Neural progenitor cell (in vitro differentiated cells): ENCODE measurements at regions not wholly inside any gene's neighbourhood (a gene's known extent, or its start where the extent isn't known, plus 50 kb on each side); places are given as distances from the start of the nearest gene placed in this dataset.

Experiments
- DNase-seq: peaks from one replicate; pipeline ENCODE4 v3.0.0-alpha.2; 2016; ENCODE audit warnings: low spot score
- H2AFZ ChIP-seq: fragments of 200-600 bp; sonication (generic); replicated peaks from 2 replicates; pipeline ENCODE4 v1.6.1; 2016; ENCODE audit warnings: antibody characterized with exemption
- H3F3A ChIP-seq: fragments of 200-600 bp; sonication (generic); 2 replicates; pipeline ENCODE4 v1.6.1; 2016; ENCODE audit warnings: antibody characterized with exemption, low read depth
- H3K27ac ChIP-seq: fragments of 200-600 bp; sonication (generic); 2 replicates; pipeline ENCODE4 v1.5.1; 2016; ENCODE audit warnings: mild to moderate bottlenecking
- H3K27me3 ChIP-seq: fragments of 200-600 bp; sonication (generic); 2 replicates; pipeline ENCODE4 v1.6.1; 2016; ENCODE audit warnings: mild to moderate bottlenecking, moderate library complexity
- H3K36me3 ChIP-seq: fragments of 200-600 bp; sonication (generic); 2 replicates; pipeline ENCODE4 v1.5.1; 2016
- H3K4me1 ChIP-seq: fragments of 200-600 bp; sonication (generic); 2 replicates; pipeline ENCODE4 v1.6.1; 2016; ENCODE audit warnings: mixed run types
- H3K4me2 ChIP-seq: fragments of 200-600 bp; sonication (generic); 2 replicates; pipeline ENCODE4 v1.6.1; 2016
- H3K4me3 ChIP-seq: fragments of 200-600 bp; sonication (generic); 2 replicates; pipeline ENCODE4 v1.5.1; 2016
- H3K79me2 ChIP-seq: fragments of 200-600 bp; sonication (generic); 2 replicates; pipeline ENCODE4 v1.6.1; 2016; ENCODE audit warnings: low read depth
- H3K9ac ChIP-seq: fragments of 200-600 bp; sonication (generic); 2 replicates; pipeline ENCODE4 v1.6.1; 2016
- H3K9me3 ChIP-seq: fragments of 200-600 bp; sonication (generic); 2 replicates; pipeline ENCODE4 v1.5.1; 2016; ENCODE audit warnings: low read depth
- H4K20me1 ChIP-seq: fragments of 200-600 bp; sonication (generic); 2 replicates; pipeline ENCODE4 v1.6.1; 2016; ENCODE audit warnings: low read depth
- H3K27ac Mint-ChIP-seq: 3 replicates; pipeline ENCODE4 v1.8.0; 2021; ENCODE audit warnings: mixed read lengths
- H3K27me3 Mint-ChIP-seq: 2 replicates; pipeline ENCODE4 v1.8.0; 2022; ENCODE audit warnings: low read depth, mild to moderate bottlenecking, inconsistent platforms, moderate library complexity, mixed read lengths; ENCODE audit not compliant: insufficient read depth
- H3K36me3 Mint-ChIP-seq: 3 replicates; pipeline ENCODE4 v1.8.0; 2021; ENCODE audit warnings: mixed read lengths
- H3K4me1 Mint-ChIP-seq: 3 replicates; pipeline ENCODE4 v1.8.0; 2021; ENCODE audit warnings: mixed read lengths
- H3K4me3 Mint-ChIP-seq: 3 replicates; pipeline ENCODE4 v1.8.0; 2021; ENCODE audit warnings: mild to moderate bottlenecking, moderate library complexity, mixed read lengths
- H3K9me3 Mint-ChIP-seq: 3 replicates; pipeline ENCODE4 v1.8.0; 2020; ENCODE audit warnings: mixed read lengths
- CTCF ChIP-seq: fragments of 200-600 bp; sonication (generic); IDR thresholded peaks from 2 replicates; pipeline ENCODE4 v1.5.1; 2017; ENCODE audit warnings: antibody characterized with exemption, mild to moderate bottlenecking
- EZH2 ChIP-seq: fragments of 200-600 bp; sonication (generic); IDR thresholded peaks from 2 replicates; pipeline ENCODE4 v1.6.1; 2017; ENCODE audit warnings: antibody characterized with exemption, mild to moderate bottlenecking, moderate library complexity
- EZH2phosphoT487 ChIP-seq: fragments of 200-600 bp; sonication (generic); IDR thresholded peaks from 2 replicates; pipeline ENCODE4 v1.6.1; 2017; ENCODE audit warnings: antibody characterized with exemption

GRCh38 chr3:11924518-11924917 lies 77.8 kb upstream of the TAMM41 start:
- peaks cover 13% of the 10 kb centered on the region for H3K4me1 ChIP-seq
- H2AFZ ChIP-seq = peak overlapping the region; percentile 98
- no peak overlapping the region for H3K4me2 ChIP-seq
- Mint-ChIP-seq H3K4me1 (peaks cover 7% of the 10 kb centered on the region), H3K36me3 (no peaks in the 10 kb centered on the region), H3K27ac (no peak overlapping the region), H3K27me3 (no peaks in the 10 kb centered on the region), H3K4me3 (no peak overlapping the region), H3K9me3 (no peaks in the 10 kb centered on the region)
- no peaks in the 10 kb centered on the region for H3K79me2 ChIP-seq
- no peak overlapping the region for H3K9ac ChIP-seq
- no peak overlapping the region for H3K27ac ChIP-seq
- H4K20me1 ChIP-seq = no peaks in the 10 kb centered on the region
- no peaks in the 10 kb centered on the region for H3K9me3 ChIP-seq
- TF ChIP-seq CTCF (no peak), EZH2 (no peak), EZH2phosphoT487 (no peak)
- no peaks in the 10 kb centered on the region for H3K36me3 ChIP-seq
- H3K4me3 ChIP-seq = no peak overlapping the region
- no peak for DNase-seq
- no peaks in the 10 kb centered on the region for H3K27me3 ChIP-seq
- peaks cover 4% of the 10 kb centered on the region for H3F3A ChIP-seq

GRCh38 chr3:11928381-11928780 lies 75.8 kb upstream of the SYN2 start:
- Histone ChIP-seq H3K79me2 (no peaks in the 10 kb centered on the region), H3K36me3 (no peaks in the 10 kb centered on the region), H3K4me1 (peaks cover 9% of the 10 kb centered on the region), H3K4me2 (no peak overlapping the region), H3F3A (no peaks in the 10 kb centered on the region), H3K9ac (no peak overlapping the region), H3K9me3 (no peaks in the 10 kb centered on the region), H2AFZ (no peak overlapping the region), H4K20me1 (no peaks in the 10 kb centered on the region), H3K27ac (no peak overlapping the region), H3K27me3 (no peaks in the 10 kb centered on the region), H3K4me3 (no peak overlapping the region)
- H3K4me3 Mint-ChIP-seq = no peak overlapping the region
- TF ChIP-seq EZH2phosphoT487 (no peak), EZH2 (no peak), CTCF (no peak)
- H3K27me3 Mint-ChIP-seq = no peaks in the 10 kb centered on the region
- H3K36me3 Mint-ChIP-seq = no peaks in the 10 kb centered on the region
- H3K27ac Mint-ChIP-seq = no peak overlapping the region
- H3K4me1 Mint-ChIP-seq = peaks cover 5% of the 10 kb centered on the region
- DNase-seq = no peak
- H3K9me3 Mint-ChIP-seq = no peaks in the 10 kb centered on the region

GRCh38 chr3:11929531-11929930 lies 74.7 kb upstream of the SYN2 start:
- no peak overlapping the region for H2AFZ ChIP-seq
- no peak overlapping the region for H3K4me2 ChIP-seq
- peaks cover 2% of the 10 kb centered on the region for H3K4me1 Mint-ChIP-seq
- no peak overlapping the region for H3K4me3 Mint-ChIP-seq
- H3K27ac ChIP-seq = no peak overlapping the region
- no peaks in the 10 kb centered on the region for H3K9me3 Mint-ChIP-seq
- H3K4me1 ChIP-seq = peaks cover 3% of the 10 kb centered on the region
- H3K36me3 Mint-ChIP-seq = no peaks in the 10 kb centered on the region
- H3K27ac Mint-ChIP-seq = peak overlapping the region; percentile 7
- no peaks in the 10 kb centered on the region for H3K79me2 ChIP-seq
- H3K36me3 ChIP-seq = no peaks in the 10 kb centered on the region
- no peak overlapping the region for H3K9ac ChIP-seq
- no peak for DNase-seq
- no peak for TF ChIP-seq CTCF
- no peak for TF ChIP-seq EZH2phosphoT487
- TF ChIP-seq EZH2 = no peak
- H4K20me1 ChIP-seq = no peaks in the 10 kb centered on the region
- no peak overlapping the region for H3K4me3 ChIP-seq
- no peaks in the 10 kb centered on the region for H3K27me3 ChIP-seq
- H3F3A ChIP-seq = no peaks in the 10 kb centered on the region
- no peaks in the 10 kb centered on the region for H3K9me3 ChIP-seq
- no peaks in the 10 kb centered on the region for H3K27me3 Mint-ChIP-seq
